ENCODE measurements at regions not wholly inside any gene's neighbourhood (a gene's known extent, or its start where the extent isn't known, plus 50 kb on each side); places are given as distances from the start of the nearest gene placed in this dataset.

GRCh38 chr9:28587052-28587451, 1013.8 kb upstream of the C9orf72 start:
- 0% methylated on average over 1 of the region's 1 CpG for WGBS (ENCODE audit: insufficient coverage, insufficient replicate concordance, low lambda C conversion rate, missing lambda C conversion rate)
- SMC1A ChIA-PET (ENCODE audit: uncharacterized antibody, unreplicated experiment) = no interaction called here
- RAD21 ChIA-PET (ENCODE audit: unreplicated experiment) = no interaction called here
- H3K27ac ChIP-seq (ENCODE audit: control insufficient read depth, insufficient read depth) = no peak overlapping the region
- no peak overlapping the region for H2AFZ ChIP-seq (ENCODE audit: control insufficient read depth, low read depth, low read length)
- no peaks in the 10 kb centered on the region for H3K36me3 ChIP-seq (ENCODE audit: control insufficient read depth in 2 of 2, insufficient read depth in 2 of 2, low read length in 1 of 2)
- CTCF ChIA-PET = no interaction called here
- FAIRE-seq (no peak), ATAC-seq (no peak), DNase-seq (ENCODE audit: low read depth, low spot score) (no peak)
- no peaks in the 10 kb centered on the region for H3K27me3 ChIP-seq (replicated peaks in 1 of 2; ENCODE audit: control insufficient read depth in 2 of 2, insufficient read depth in 2 of 2, low read length in 1 of 2)
- H4K20me1 ChIP-seq (ENCODE audit: control insufficient read depth, insufficient read depth) = no peaks in the 10 kb centered on the region
- H3K9ac ChIP-seq (ENCODE audit: control insufficient read depth, insufficient read depth, low read length) = no peak overlapping the region
- H3K9me3 ChIP-seq (replicated peaks; ENCODE audit: control insufficient read depth, insufficient read depth, low read length) = no peaks in the 10 kb centered on the region
- intact Hi-C loops (cut with micrococcal nuclease; ENCODE audit: unreplicated experiment) = no loop called here
- in situ Hi-C loops (cut with MboI) = no loop called here
- H3K4me3 ChIP-seq = no peak overlapping the region
- H3K4me2 ChIP-seq (ENCODE audit: control insufficient read depth, insufficient read depth) = no peak overlapping the region
- POLR2A ChIA-PET = no interaction called here
- no peaks in the 10 kb centered on the region for H3K79me2 ChIP-seq (ENCODE audit: control insufficient read depth, insufficient read depth, low read length)
- no TSS peak for BruUV-seq (replicated peaks)
- TF ChIP-seq ZNF24 (IDR thresholded peaks at IDR 0.05) = no peak
- TF ChIP-seq NBN (IDR thresholded peaks at IDR 0.05) = no peak
- TF ChIP-seq POU2F2 (IDR thresholded peaks at IDR 0.05; ENCODE audit: borderline replicate concordance, low read depth, low read length) = no peak
- no peak for TF ChIP-seq PKNOX1 (IDR thresholded peaks at IDR 0.05)
- TF ChIP-seq SMAD1 (IDR thresholded peaks at IDR 0.05; ENCODE audit: low read depth, partially characterized antibody) = no peak
- no peak for TF ChIP-seq CBX5 (IDR thresholded peaks at IDR 0.05; ENCODE audit: low read depth)
- TF ChIP-seq RB1 (IDR thresholded peaks at IDR 0.05; ENCODE audit: borderline replicate concordance) = no peak
- no peak for TF ChIP-seq ZSCAN29 (IDR thresholded peaks at IDR 0.05)
- no peak for TF ChIP-seq CTCF (IDR thresholded peaks at IDR 0.05 in 2 of 3, conservative IDR thresholded peaks at IDR 0.05 in 1 of 3; ENCODE audit: control insufficient read depth in 2 of 3, extremely low read depth in 1 of 3, insufficient read depth in 1 of 3, low read depth in 3 of 3, low read length in 3 of 3)
- no peaks in the 10 kb centered on the region for H3K4me1 ChIP-seq (ENCODE audit: control insufficient read depth, insufficient read depth, low read length)
